SU-DHL-6 (cell line): ENCODE measurements at regions not wholly inside any gene's neighbourhood (a gene's known extent, or its start where the extent isn't known, plus 50 kb on each side); places are given as distances from the start of the nearest gene placed in this dataset.

Experiments used
- EZH2phosphoT487 ChIP-seq: fragments of 200-600 bp; sonication (generic), shearing (Covaris generic); conservative IDR thresholded peaks from 2 replicates; pipeline ENCODE4 v1.6.1; 2018; ENCODE audit warnings: mild to moderate bottlenecking, antibody characterized with exemption, low read length, moderate library complexity, mixed read lengths
- TF ChIP-seq, protein P1 (sequence below): fragments of 200-600 bp; sonication (generic); IDR thresholded peaks from one replicate; pipeline ENCODE4 v1.5.1; 2017; ENCODE audit warnings: antibody characterized with exemption, mild to moderate bottlenecking, low read length, moderate library complexity; ENCODE audit not compliant: insufficient read depth, poor library complexity, severe bottlenecking

DNA sequence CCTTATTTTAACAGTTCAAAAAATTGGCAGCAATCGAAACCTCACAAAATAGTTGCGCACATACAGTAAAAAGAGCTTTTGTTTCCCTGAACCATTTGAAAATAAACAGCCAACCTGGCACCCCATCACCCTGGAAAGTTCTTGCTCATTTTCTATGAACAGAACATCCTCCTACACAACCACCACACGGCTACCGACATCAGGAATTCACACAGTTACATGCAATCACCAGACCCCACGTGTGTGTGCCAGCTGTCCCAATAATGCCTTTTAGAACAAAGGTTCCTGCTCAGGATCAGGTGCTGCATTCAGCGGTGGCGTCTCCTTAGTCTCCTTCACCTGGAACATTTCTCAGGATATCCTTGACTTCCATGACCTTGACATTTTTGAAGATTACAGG is 186.5 kb downstream of the KLF13 start:
- TF ChIP-seq, protein P1, sequence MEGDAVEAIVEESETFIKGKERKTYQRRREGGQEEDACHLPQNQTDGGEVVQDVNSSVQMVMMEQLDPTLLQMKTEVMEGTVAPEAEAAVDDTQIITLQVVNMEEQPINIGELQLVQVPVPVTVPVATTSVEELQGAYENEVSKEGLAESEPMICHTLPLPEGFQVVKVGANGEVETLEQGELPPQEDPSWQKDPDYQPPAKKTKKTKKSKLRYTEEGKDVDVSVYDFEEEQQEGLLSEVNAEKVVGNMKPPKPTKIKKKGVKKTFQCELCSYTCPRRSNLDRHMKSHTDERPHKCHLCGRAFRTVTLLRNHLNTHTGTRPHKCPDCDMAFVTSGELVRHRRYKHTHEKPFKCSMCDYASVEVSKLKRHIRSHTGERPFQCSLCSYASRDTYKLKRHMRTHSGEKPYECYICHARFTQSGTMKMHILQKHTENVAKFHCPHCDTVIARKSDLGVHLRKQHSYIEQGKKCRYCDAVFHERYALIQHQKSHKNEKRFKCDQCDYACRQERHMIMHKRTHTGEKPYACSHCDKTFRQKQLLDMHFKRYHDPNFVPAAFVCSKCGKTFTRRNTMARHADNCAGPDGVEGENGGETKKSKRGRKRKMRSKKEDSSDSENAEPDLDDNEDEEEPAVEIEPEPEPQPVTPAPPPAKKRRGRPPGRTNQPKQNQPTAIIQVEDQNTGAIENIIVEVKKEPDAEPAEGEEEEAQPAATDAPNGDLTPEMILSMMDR: no peak
- TF ChIP-seq EZH2phosphoT487: no peak
